T-helper 2 cell (primary cell): ENCODE measurements at regions not wholly inside any gene's neighbourhood (a gene's known extent, or its start where the extent isn't known, plus 50 kb on each side); places are given as distances from the start of the nearest gene placed in this dataset.
"Not testable (repeated sequence)": the region's sequence is repeated elsewhere in the genome, so short reads cannot be mapped to it uniquely, and the experiment has no call there.

Experiments
- DNase-seq, 5 experiments: peaks; one replicate each; pipeline versions ENCODE4 v3.0.0 to v3.0.0-alpha.2; 2012 to 2022

DNA sequence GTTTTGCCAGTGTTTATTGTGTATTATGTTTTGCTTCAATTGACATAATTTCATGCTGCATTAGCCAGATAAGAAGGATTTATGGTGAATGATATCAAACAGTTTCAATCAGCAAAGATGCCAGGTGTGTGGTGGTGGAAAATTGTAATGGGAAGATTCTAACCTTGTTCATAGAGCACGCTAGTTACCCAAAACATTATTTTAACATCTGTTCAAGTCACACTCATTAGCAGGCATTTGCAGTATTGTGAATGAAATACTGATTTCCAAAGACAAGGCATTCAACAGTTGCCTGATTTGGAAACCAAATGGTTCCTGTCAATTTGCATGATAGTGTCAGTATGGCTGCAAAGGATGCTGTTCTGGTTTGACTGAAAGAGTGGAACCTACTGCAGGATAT, 129.7 kb downstream of the EPC1 start:
- no peak for DNase-seq

GRCh38 chr10:32213838-32214237, 133.1 kb downstream of the EPC1 start:
- DNase-seq: not testable (repeated sequence)

GRCh38 chr10:32211046-32211363, 136.0 kb downstream of the EPC1 start:
- DNase-seq: no peak

DNA sequence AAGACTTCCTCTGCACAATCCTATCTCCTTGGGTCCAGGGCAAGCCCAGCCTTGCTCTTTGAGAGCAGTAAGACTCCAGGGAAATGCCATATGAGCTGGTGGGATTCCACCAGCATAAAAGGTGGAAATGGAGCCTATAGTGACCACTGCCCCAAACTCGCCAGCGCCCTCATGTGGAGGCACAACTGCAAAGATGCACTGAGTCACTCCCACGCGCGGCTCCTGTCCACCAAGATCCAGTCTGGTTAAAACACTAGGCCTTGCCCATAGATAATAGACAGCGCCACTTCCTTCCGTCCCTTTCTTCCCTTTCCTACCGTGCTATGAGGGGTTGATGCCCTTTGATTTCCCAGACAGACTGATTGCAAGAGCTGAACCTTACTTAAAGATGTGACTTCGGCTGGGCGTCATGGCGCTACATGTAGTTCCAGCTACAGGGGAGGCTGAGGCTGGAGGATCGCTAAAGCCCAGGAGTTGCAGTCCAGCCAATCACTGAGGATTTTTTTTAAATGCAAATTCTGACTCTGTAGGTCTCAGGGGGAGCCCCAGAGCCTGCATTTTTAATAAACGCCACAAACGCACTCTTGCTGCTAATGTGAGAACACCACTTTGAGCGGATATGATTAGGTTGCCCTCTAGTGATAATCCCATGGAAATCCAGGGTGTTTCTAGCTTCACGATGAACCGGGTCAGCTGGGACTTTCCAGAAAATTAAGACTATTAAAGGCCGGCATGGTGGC, 136.5 kb downstream of the EPC1 start:
- DNase-seq: peak in 1 of 5 experiments; percentile 41

GRCh38 chr10:32208005-32208404, 139.0 kb downstream of the EPC1 start:
- not testable (repeated sequence) for DNase-seq

GRCh38 chr10:32207544-32207943, 139.4 kb downstream of the EPC1 start:
- peak; percentile 16 to 72 (median 40) for DNase-seq

- no peak for DNase-seq
Measured at GRCh38 chr10:32205670-32206069, 141.3 kb downstream of the EPC1 start.

DNA sequence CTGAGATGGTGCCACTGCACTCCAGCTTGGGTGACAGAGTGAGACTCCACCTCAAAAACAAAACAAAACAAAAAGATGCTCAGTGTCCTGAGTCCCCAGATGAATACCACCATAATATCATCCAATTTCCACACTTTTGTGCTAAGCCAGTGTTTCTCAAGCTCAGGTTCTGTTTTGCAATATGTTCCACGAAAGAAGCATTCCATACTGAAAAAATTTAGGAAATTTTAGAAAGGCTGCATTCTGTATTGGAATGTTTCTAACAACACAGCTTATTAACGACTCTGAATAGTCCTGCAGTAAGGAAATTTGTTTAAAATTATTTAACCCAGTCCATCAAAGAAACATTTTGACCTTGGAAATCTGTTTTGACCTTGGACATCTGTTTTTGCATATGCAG, 142.4 kb downstream of the EPC1 start:
- DNase-seq: no peak

DNA sequence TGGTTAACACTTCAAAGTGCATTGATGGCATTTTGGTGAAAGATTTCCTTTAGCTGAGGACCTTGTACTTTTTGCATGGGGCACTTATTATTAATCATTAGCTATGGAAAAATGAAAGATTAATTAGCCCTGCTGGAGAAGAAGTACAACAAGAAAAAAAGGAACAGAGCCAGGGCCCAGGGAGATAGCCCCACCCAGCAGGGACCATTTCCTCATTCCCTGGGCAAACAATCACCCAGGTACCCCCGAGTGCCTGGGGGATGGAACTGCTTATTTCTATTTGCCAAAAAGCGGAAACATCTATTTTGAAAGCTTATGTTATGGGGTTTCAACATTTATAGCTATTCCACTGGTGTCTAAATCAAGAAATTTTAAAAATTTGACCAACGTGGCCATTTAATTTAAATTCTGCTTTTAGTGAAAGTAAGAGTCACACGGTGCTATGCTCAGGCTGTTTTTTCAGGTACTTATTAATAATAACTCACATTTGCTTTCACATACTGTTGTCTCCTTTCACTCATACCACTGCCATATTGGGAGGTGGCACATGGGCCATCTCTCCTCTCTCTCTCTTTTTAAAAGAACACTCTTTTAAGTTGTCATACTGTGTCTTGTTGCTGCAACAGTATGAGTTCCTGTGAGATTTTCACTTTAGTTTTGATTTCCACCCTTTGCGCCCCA, 143.6 kb upstream of the KIF5B start:
- no peak for DNase-seq

DNA sequence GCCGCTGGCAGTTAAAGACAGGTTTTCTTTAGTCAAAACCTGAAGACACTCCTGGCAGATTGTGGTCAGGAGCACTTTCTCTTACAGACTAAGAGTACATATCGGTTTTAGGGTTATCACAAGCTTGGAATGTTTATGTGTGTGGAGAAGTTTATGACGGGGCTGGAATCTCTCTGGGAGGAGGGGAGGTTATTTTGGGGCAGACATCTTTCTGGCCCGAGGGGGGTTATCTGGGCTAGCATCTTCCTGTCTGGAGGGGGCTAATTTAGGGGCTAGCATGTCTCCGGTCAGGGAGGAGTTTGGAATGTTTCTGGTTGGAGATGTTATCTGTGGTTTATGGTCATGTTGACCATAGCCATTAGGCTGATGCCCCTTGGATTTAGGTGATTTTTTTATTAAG, 141.2 kb upstream of the KIF5B start:
- DNase-seq: no peak

DNA sequence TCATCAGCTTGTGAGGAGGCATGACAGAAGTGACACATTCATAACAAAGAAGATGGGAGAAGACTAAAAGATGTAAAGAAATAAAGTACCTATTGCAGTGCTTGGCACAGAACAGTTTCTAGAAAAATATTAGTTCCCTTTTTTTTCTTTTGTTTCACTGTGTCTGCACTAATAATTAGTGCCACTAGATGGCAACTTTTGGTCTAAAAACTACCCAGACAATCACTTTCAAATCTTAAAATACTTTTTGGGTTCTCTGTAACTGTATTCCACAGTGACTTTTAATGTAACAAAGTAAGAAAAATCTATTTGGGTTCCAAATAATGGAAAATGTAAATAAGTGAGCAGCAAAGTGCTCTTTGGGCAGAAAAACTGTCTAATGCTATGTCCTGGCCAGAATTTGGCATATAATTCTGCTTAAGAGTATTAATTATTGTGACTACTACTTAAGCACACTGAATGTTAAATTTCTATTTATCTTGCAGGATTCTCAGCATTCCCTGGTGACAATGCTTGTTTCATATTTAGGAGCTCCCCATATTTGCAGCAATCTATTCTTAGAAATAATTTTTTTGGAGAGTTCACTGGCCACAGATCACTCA, 134.8 kb upstream of the KIF5B start:
- DNase-seq: peak in 2 of 5 experiments; percentile 4 to 53

DNA sequence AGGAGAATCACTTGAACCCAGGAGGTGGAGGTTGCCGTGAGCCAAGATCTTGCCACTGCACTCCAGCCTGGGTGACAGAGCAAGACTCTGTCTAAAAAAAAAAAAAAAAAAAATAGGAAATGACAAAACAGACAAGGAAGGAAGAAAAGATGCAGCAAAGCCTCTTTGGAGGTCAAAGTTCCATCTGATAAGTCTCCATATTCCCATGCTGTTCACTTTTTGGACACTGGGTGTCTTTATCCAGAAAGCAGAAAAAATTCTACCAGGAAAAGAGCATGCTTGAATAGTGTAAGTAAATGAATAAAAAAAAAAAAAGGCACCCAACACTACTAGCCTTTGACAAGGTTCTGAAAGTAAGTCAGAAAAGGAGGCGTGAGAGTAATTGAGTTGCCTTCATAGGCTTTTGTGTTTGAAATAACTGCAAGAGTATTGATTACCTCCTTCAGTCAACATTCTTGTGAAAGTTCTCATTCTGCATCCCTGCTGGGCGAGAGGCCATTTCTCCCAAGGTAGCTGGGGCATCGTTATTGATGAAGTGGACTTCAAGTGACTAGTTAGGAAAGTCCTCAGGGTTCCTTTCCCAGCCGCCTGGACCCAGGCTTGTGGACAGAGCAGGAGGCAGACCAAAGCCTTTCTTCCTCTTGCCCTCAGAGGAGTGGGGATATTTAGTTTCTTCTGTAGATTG, 133.3 kb upstream of the KIF5B start:
- no peak for DNase-seq

DNA sequence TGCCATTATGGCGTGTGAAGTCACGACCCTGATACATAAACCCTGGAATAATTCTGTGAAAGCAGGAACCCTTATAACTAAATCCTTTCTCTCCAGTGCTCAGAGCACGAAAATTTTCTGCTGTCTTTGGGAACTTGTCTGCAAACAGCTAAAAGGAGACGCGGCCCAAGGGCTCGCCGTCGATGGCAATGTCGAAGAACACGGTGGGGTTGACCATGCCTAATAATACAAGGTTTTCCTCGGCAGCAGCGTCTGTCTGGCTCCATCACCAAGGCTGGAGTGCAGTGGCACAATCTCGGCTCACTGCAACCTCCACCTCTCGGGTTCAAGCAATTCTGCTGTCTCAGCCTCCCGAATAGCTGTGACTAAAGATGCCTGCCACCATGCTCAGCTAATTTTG, 132.4 kb upstream of the KIF5B start:
- not testable (repeated sequence) for DNase-seq

- no peak for DNase-seq
Measured at GRCh38 chr10:32187686-32188085, 131.5 kb upstream of the KIF5B start.

DNA sequence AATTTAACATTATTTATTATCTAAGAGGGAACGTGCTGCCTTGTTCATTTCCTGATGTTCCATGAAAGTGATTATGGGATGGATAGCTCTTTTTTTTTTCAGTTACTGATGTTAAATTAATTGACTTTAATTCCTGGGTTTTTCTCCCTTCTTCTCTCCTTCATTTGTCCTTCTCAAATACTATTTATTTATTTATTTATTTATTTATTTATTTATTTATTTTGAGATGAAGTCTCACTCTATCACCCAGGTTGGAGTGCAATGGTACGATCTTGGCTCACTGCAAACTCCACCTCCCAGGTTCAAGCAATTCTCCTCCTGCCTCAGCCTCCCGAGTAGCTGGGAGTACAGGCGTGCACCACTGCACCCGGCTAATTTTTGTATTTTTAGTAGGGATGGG, 127.4 kb upstream of the KIF5B start:
- DNase-seq: not testable (repeated sequence)

GRCh38 chr10:32182476-32182875, 126.3 kb upstream of the KIF5B start:
- DNase-seq: no peak

DNA sequence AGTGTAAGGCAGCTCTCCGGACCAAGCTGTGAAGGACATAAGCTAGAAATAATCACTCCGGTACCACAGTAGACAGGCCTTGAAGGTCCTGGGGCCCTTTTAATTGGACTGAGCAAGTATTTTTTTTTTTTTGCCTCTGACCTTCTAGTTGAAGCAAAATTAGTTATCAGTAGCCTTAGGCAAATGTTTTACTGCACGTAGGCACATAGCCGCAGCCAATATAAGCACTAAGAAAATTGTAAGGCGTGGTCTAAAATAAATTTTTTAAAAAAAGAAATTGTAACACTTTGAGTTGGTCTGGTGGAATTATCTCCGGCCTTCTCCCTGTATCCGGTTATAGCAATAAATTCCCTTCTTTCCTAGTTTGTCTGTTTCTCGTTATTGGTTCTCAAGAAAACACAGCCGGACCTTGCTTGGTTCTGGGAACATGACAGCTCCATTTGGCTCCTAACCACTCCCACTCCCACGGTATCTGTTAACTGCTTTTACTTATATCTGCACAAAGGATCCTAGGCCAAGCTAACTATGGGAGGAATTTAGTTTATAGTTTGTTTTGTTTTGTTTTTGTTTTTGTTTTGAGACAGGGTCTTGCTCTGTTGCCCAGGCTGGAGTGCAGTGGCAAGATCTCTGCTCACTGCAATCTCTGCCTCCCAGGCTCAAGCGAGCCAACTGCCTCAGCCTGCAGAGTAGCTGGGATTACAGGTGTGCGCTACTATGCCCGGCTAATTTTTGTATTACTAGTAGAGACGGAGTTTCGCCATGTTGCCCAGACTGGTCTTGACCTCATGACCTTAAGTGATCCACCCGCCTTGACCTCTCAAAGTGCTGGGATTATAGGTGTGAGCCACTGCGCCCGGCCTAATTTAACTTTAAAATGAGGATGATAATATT, 124.4 kb upstream of the KIF5B start:
- no peak for DNase-seq

- DNase-seq: no peak
Measured at GRCh38 chr10:32179836-32180235, 123.6 kb upstream of the KIF5B start.

GRCh38 chr10:32177594-32177993, 121.4 kb upstream of the KIF5B start:
- not testable (repeated sequence) for DNase-seq

DNA sequence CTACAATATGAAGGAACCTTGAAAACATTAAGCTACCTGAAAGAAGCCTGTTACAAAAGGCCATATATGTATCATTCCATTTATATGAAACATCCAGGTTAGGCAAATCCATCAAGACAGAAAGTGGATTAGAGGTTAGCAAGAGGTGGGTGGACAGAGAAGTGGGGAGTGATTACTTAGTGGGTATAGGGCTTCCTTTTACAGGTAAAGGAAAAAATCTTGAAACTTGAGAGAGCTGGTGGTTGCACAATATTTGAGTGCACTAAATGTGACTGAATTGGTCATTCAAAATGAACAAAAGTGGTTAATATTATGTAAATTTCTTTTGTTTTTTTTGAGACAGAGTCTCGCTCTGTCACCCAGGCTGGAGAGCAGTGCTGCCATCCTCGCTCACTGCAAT, 119.4 kb upstream of the KIF5B start:
- DNase-seq: no peak

DNA sequence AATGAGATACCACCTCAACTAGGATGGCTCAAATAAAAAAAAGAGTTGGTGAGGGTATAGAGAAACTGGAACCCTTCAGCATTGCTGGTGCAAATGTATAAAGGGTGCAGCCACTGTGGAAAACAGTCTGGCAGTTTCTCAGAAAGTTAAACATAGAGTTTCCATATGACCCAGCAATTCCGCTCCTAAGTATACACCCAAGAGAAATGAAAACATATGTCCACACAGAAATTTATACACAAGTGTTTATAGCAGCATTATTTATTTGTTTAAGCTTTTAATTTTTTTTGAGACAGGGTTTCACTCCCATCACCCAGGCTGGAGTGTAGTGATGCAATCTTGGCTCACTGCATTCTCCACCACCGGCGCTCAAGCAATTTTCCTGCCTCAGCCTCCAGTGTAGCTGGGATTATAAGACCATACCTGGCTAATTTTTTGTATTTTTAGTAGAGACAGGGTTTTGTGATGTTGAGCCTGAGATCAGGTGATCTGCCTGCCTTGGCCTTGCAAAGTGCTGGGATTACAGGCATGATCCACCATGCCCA, 118.2 kb upstream of the KIF5B start:
- no peak for DNase-seq

- DNase-seq: no peak
Measured at GRCh38 chr10:32171204-32171603, 115.0 kb upstream of the KIF5B start.
